ENCODE measurements at regions not wholly inside any gene's neighbourhood (a gene's known extent, or its start where the extent isn't known, plus 50 kb on each side); places are given as distances from the start of the nearest gene placed in this dataset.

DNA sequence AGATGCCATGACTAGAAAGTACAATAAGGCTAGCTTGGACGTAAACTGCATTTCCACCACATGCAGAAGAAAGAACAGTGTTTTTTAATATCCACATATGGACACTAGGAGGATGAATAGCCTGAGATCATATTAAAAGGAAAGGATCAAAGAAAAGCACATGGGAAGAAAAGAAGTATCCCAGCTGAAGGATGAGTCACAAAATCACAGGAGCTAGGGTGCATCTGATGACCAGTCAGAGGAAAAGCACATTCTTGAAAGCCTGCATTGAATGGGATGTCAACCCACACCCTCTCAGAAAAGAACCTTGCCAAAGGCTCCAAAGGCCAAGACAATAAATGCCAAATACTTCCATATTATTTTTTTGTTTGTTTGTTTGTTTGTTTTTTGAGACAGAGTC, 56.8 kb upstream of the PRDX4 start:
- no peak overlapping the region for H3K4me3 ChIP-seq (ENCODE audit: low read depth, low read length)
- DNase-seq = no peak
- no peak overlapping the region for H3K27ac ChIP-seq
- peaks cover 16% of the 10 kb centered on the region for H3K27me3 ChIP-seq (ENCODE audit: insufficient read depth, low read depth, severe bottlenecking)
- H3K36me3 ChIP-seq = no peaks in the 10 kb centered on the region
- TF ChIP-seq, protein P1, sequence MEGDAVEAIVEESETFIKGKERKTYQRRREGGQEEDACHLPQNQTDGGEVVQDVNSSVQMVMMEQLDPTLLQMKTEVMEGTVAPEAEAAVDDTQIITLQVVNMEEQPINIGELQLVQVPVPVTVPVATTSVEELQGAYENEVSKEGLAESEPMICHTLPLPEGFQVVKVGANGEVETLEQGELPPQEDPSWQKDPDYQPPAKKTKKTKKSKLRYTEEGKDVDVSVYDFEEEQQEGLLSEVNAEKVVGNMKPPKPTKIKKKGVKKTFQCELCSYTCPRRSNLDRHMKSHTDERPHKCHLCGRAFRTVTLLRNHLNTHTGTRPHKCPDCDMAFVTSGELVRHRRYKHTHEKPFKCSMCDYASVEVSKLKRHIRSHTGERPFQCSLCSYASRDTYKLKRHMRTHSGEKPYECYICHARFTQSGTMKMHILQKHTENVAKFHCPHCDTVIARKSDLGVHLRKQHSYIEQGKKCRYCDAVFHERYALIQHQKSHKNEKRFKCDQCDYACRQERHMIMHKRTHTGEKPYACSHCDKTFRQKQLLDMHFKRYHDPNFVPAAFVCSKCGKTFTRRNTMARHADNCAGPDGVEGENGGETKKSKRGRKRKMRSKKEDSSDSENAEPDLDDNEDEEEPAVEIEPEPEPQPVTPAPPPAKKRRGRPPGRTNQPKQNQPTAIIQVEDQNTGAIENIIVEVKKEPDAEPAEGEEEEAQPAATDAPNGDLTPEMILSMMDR (IDR thresholded peaks at IDR 0.05; ENCODE audit: low read depth, low read length) = no peak
- no peaks in the 10 kb centered on the region for H3K9me3 ChIP-seq (ENCODE audit: severe bottlenecking)

DNA sequence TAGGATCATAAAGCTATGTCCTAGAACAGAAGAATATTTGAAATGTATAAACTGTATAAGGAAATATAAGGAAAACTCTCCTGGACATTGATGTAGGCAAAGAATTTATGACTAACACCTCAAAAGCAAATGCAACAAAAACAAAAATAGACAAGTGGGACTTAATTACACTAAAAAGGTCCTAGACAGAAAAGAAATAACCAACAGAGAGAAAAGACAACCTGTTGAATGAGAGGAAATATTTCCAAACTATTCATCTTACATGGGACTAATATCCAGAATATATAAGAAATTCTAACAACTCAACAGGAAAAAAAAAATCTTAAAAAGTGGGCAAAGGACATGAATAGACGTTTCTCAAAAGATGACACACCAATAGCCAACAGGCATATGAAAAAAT, 54.4 kb upstream of the PRDX4 start:
- TF ChIP-seq, protein P1 (IDR thresholded peaks at IDR 0.05; ENCODE audit: low read depth, low read length) = no peak
- Histone ChIP-seq H3K9me3 (ENCODE audit: severe bottlenecking) (no peaks in the 10 kb centered on the region), H3K27me3 (ENCODE audit: insufficient read depth, low read depth, severe bottlenecking) (peaks cover 11% of the 10 kb centered on the region), H3K36me3 (no peaks in the 10 kb centered on the region), H3K4me3 (ENCODE audit: low read depth, low read length) (no peak overlapping the region), H3K27ac (no peak overlapping the region)
- no peak for DNase-seq

DNA sequence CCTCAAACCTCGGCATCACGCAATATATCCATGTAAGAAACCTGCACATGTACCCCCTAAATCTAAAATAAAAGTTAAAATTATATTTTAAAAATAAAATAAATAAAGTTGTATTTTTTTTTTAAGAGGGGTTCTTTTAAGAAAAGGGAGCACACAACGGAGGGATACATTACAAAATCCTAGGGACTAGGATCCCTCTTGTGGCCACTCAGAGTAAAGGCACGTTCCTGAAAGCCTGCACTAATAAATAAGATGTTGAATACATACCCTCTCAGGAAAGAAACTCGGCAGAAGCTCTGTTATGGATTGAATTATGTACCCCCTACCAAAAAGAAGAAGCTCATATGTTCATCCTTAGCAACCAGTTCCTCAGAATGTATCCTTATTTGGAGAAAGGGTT, 50.9 kb upstream of the PRDX4 start:
- Histone ChIP-seq H3K4me3 (ENCODE audit: low read depth, low read length) (no peak overlapping the region), H3K9me3 (ENCODE audit: severe bottlenecking) (no peaks in the 10 kb centered on the region), H3K27me3 (ENCODE audit: insufficient read depth, low read depth, severe bottlenecking) (peaks cover 14% of the 10 kb centered on the region), H3K36me3 (no peaks in the 10 kb centered on the region), H3K27ac (no peak overlapping the region)
- TF ChIP-seq, protein P1 (IDR thresholded peaks at IDR 0.05; ENCODE audit: low read depth, low read length) = peak; percentile 40
- no peak for DNase-seq
